Activated CD4-positive, alpha-beta T cell treated with anti-CD3 and anti-CD28 coated beads for 36 hours (primary cell): ENCODE measurements at regions not wholly inside any gene's neighbourhood (a gene's known extent, or its start where the extent isn't known, plus 50 kb on each side); places are given as distances from the start of the nearest gene placed in this dataset.
"Not testable (repeated sequence)": the region's sequence is repeated elsewhere in the genome, so short reads cannot be mapped to it uniquely, and the experiment has no call there.

Source experiments
- ATAC-seq: fragments of 200-7000 bp; cut with Tn5 transposase; one replicate; pipeline ENCODE4 v1.10.0; 2021; ENCODE audit warnings: mild to moderate bottlenecking, moderate library complexity
- CTCF ChIA-PET: fragments of 350-600 bp; sonication (Branson Sonifier 250); formaldehyde crosslinking; loops from one replicate; lab custom pipeline; 2021; ENCODE audit warnings: antibody characterized with exemption; lab: Charles Lee
- POLR2A ChIA-PET: fragments of 350-600 bp; sonication (Branson Sonifier 250); formaldehyde crosslinking; loops from one replicate; lab custom pipeline; 2021; ENCODE audit warnings: antibody characterized with exemption, inconsistent platforms; lab: Charles Lee
- DNase-seq: peaks from one replicate; pipeline ENCODE4 v3.0.0-alpha.2; 2020
- H3K27ac Mint-ChIP-seq: one replicate; pipeline ENCODE4 v1.8.0; 2021; ENCODE audit warnings: mixed read lengths
- H3K27me3 Mint-ChIP-seq: one replicate; pipeline ENCODE4 v1.8.0; 2021; ENCODE audit warnings: mixed read lengths
- H3K36me3 Mint-ChIP-seq: one replicate; pipeline ENCODE4 v1.8.0; 2021; ENCODE audit warnings: low read depth, mixed read lengths
- H3K4me1 Mint-ChIP-seq: one replicate; pipeline ENCODE4 v1.8.0; 2021; ENCODE audit warnings: mixed read lengths
- H3K4me3 Mint-ChIP-seq: one replicate; pipeline ENCODE4 v1.8.0; 2021; ENCODE audit warnings: mild to moderate bottlenecking, moderate library complexity, mixed read lengths
- H3K9me3 Mint-ChIP-seq: one replicate; pipeline ENCODE4 v1.8.0; 2021; ENCODE audit warnings: low read depth, mixed read lengths
- intact Hi-C, 2 experiments: fragments of 100-400 bp; cut with DNase I in 1 of 2; cut with micrococcal nuclease in 1 of 2; formaldehyde crosslinking; loops; one replicate each; pipeline versions ENCODE4 v1.14.2 to v1.15.1; 2022 to 2024; cut with DNase I, micrococcal nuclease

GRCh38 chr7:42636380-42636779 is 275.5 kb downstream of the C7orf25 start:
- H3K4me1 Mint-ChIP-seq, H3K27me3 Mint-ChIP-seq, H3K4me3 Mint-ChIP-seq, POLR2A ChIA-PET, intact Hi-C loops, H3K36me3 Mint-ChIP-seq, H3K27ac Mint-ChIP-seq, DNase-seq, ATAC-seq, H3K9me3 Mint-ChIP-seq: not testable (repeated sequence)
- CTCF ChIA-PET: interaction anchor here (1.6 kb wide), 1 partner anchor 657 kb away, joined by 3 read pairs; no protein-coding TSS in a partner anchor

GRCh38 chr7:42628054-42628453 is 283.8 kb downstream of the C7orf25 start:
- H3K27ac Mint-ChIP-seq: no peak overlapping the region
- H3K36me3 Mint-ChIP-seq: no peaks in the 10 kb centered on the region
- intact Hi-C loops: no loop called here
- ChIA-PET CTCF (no interaction called here), POLR2A (no interaction called here)
- no peaks in the 10 kb centered on the region for H3K9me3 Mint-ChIP-seq
- ATAC-seq: no peak
- peaks cover 5% of the 10 kb centered on the region for H3K27me3 Mint-ChIP-seq
- DNase-seq: no peak
- no peak overlapping the region for H3K4me3 Mint-ChIP-seq
- no peaks in the 10 kb centered on the region for H3K4me1 Mint-ChIP-seq

GRCh38 chr7:42627626-42628025 is 284.2 kb downstream of the C7orf25 start:
- Mint-ChIP-seq H3K27me3 (peaks cover 5% of the 10 kb centered on the region), H3K9me3 (no peaks in the 10 kb centered on the region), H3K36me3 (no peaks in the 10 kb centered on the region), H3K4me1 (no peaks in the 10 kb centered on the region), H3K4me3 (no peak overlapping the region), H3K27ac (no peak overlapping the region)
- ChIA-PET CTCF (no interaction called here), POLR2A (no interaction called here)
- DNase-seq: no peak
- no peak for ATAC-seq
- intact Hi-C loops: no loop called here

GRCh38 chr7:42627101-42627500 is 284.8 kb downstream of the C7orf25 start:
- Mint-ChIP-seq H3K4me3 (no peak overlapping the region), H3K36me3 (no peaks in the 10 kb centered on the region), H3K4me1 (no peaks in the 10 kb centered on the region), H3K27me3 (peaks cover 5% of the 10 kb centered on the region), H3K27ac (no peak overlapping the region), H3K9me3 (no peaks in the 10 kb centered on the region)
- ChIA-PET POLR2A (no interaction called here), CTCF (no interaction called here)
- DNase-seq (no peak), ATAC-seq (no peak)
- intact Hi-C loops: no loop called here

- no peaks in the 10 kb centered on the region for H3K36me3 Mint-ChIP-seq
- DNase-seq (no peak), ATAC-seq (no peak)
- H3K27me3 Mint-ChIP-seq: no peaks in the 10 kb centered on the region
- intact Hi-C loops: no loop called here
- no peak overlapping the region for H3K4me3 Mint-ChIP-seq
- ChIA-PET CTCF (no interaction called here), POLR2A (no interaction called here)
- no peaks in the 10 kb centered on the region for H3K9me3 Mint-ChIP-seq
- H3K27ac Mint-ChIP-seq: no peak overlapping the region
- H3K4me1 Mint-ChIP-seq: no peaks in the 10 kb centered on the region
Observed at GRCh38 chr7:42625421-42625820, 286.4 kb downstream of the C7orf25 start.

GRCh38 chr7:42624471-42624870 is 287.4 kb downstream of the C7orf25 start:
- Mint-ChIP-seq H3K27me3 (no peaks in the 10 kb centered on the region), H3K27ac (no peak overlapping the region), H3K4me3 (no peak overlapping the region), H3K36me3 (no peaks in the 10 kb centered on the region), H3K4me1 (no peaks in the 10 kb centered on the region), H3K9me3 (no peaks in the 10 kb centered on the region)
- ChIA-PET POLR2A (no interaction called here), CTCF (no interaction called here)
- no peak for DNase-seq
- intact Hi-C loops: no loop called here
- ATAC-seq: no peak

GRCh38 chr7:42621543-42622219 is 290.2 kb downstream of the C7orf25 start:
- H3K36me3 Mint-ChIP-seq: no peaks in the 10 kb centered on the region
- no peak overlapping the region for H3K4me3 Mint-ChIP-seq
- DNase-seq: no peak
- H3K9me3 Mint-ChIP-seq: no peaks in the 10 kb centered on the region
- ATAC-seq: no peak
- H3K27me3 Mint-ChIP-seq: peaks cover under 1% of the 10 kb centered on the region
- H3K27ac Mint-ChIP-seq: no peak overlapping the region
- no peaks in the 10 kb centered on the region for H3K4me1 Mint-ChIP-seq
- intact Hi-C loops: no loop called here
- POLR2A ChIA-PET: no interaction called here
- CTCF ChIA-PET: no interaction called here

GRCh38 chr7:42618651-42619360 is 293.1 kb downstream of the C7orf25 start:
- H3K9me3 Mint-ChIP-seq: no peaks in the 10 kb centered on the region
- DNase-seq (no peak), ATAC-seq (no peak)
- H3K4me1 Mint-ChIP-seq: no peaks in the 10 kb centered on the region
- peaks cover 3% of the 10 kb centered on the region for H3K27me3 Mint-ChIP-seq
- no peak overlapping the region for H3K4me3 Mint-ChIP-seq
- POLR2A ChIA-PET: no interaction called here
- CTCF ChIA-PET: no interaction called here
- H3K36me3 Mint-ChIP-seq: no peaks in the 10 kb centered on the region
- no peak overlapping the region for H3K27ac Mint-ChIP-seq
- intact Hi-C loops: no loop called here

- no peaks in the 10 kb centered on the region for H3K36me3 Mint-ChIP-seq
- no peak for ATAC-seq
- DNase-seq: no peak
- H3K4me1 Mint-ChIP-seq: no peaks in the 10 kb centered on the region
- H3K27ac Mint-ChIP-seq: no peak overlapping the region
- H3K9me3 Mint-ChIP-seq: no peaks in the 10 kb centered on the region
- no peak overlapping the region for H3K4me3 Mint-ChIP-seq
- ChIA-PET POLR2A (no interaction called here), CTCF (no interaction called here)
- intact Hi-C loops: no loop called here
- H3K27me3 Mint-ChIP-seq: peaks cover 3% of the 10 kb centered on the region
Observed at GRCh38 chr7:42617806-42618457, 293.9 kb downstream of the C7orf25 start.

- intact Hi-C loops: no loop called here
Observed at GRCh38 chr7:42617071-42617765, 294.7 kb downstream of the C7orf25 start.

GRCh38 chr7:42614636-42615035 is 297.2 kb downstream of the C7orf25 start:
- Mint-ChIP-seq H3K27ac (no peak overlapping the region), H3K9me3 (no peaks in the 10 kb centered on the region), H3K4me3 (no peak overlapping the region), H3K27me3 (peaks cover 3% of the 10 kb centered on the region), H3K4me1 (no peaks in the 10 kb centered on the region), H3K36me3 (no peaks in the 10 kb centered on the region)
- ATAC-seq (no peak), DNase-seq (no peak)
- intact Hi-C loops: no loop called here
- CTCF ChIA-PET: no interaction called here
- POLR2A ChIA-PET: no interaction called here

More at GRCh38 chr7:42617071-42617765, 294.7 kb downstream of the C7orf25 start:
- Mint-ChIP-seq H3K9me3 (no peaks in the 10 kb centered on the region), H3K27ac (no peak overlapping the region), H3K27me3 (peaks cover 3% of the 10 kb centered on the region), H3K36me3 (no peaks in the 10 kb centered on the region), H3K4me1 (no peaks in the 10 kb centered on the region), H3K4me3 (no peak overlapping the region)
- ChIA-PET CTCF (no interaction called here), POLR2A (no interaction called here)
- DNase-seq (no peak), ATAC-seq (no peak)
